Left forelimb (tissue), 1 donor: ENCODE measurements at regions not wholly inside any gene's neighbourhood (a gene's known extent, or its start where the extent isn't known, plus 50 kb on each side); places are given as distances from the start of the nearest gene placed in this dataset.
"Not testable (repeated sequence)": the region's sequence is repeated elsewhere in the genome, so short reads cannot be mapped to it uniquely, and the experiment has no call there.

ENCODE experiments used
- DNase-seq: peaks from one replicate; pipeline ENCODE4 v3.0.0-alpha.2; 2018; ENCODE audit warnings: low spot score

DNA sequence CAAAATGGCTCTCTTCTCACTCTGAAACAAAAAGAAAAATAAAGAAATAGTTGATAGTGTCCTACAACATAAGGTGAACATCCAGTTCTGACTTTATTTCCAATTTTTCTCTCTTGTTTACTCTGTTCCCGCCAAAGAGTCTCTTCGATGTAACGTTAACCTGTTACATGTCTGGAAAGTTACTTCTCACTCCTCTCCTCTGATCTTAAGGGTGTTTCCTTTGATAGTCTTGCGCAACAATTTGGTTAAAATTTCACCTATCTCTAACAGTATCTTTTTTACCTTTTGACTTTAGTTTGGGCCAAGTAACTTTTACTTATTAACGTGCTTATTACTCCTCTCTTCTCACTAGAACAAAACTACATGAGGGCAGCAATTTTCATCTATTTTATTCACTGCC lies 1450.2 kb downstream of the BRINP3 start:
- no peak for DNase-seq

DNA sequence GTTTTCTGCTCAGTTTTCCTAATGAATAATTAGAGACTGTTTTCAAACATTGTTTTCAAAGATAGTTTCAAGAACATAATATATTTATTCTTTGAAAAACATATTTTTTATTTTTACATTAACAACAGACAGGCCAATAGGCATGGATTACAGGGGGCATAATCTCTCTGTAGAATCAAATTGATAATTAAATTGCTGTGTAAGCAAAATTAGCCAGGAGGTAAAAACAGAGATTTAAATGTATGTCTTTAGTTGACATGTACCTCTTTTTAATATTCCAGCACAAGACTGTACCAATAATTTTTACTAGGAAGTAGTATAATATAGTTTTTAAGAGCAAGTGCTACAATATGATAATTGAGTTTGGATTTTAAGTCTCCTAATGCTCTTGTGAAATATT lies 1444.5 kb downstream of the BRINP3 start:
- no peak for DNase-seq

DNA sequence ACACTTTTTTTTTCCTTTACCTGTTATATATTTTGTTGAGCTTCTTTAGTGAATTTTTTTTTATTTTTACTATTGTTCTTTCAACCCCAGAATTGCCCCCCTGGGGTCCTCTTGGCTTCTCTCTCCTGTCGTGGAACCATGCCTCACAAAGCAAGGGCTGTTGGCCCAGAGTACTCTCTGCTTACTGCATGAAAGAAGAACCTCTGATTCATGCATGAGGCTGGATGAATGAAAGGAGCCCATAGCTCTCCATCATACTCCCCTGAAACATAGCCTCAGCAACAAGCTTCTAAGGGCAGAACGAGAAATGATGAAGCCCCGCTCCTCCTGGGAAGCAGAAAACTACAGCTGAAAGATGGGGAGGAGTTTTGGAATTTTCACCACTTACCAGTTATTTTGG lies 1441.0 kb downstream of the BRINP3 start:
- no peak for DNase-seq

DNA sequence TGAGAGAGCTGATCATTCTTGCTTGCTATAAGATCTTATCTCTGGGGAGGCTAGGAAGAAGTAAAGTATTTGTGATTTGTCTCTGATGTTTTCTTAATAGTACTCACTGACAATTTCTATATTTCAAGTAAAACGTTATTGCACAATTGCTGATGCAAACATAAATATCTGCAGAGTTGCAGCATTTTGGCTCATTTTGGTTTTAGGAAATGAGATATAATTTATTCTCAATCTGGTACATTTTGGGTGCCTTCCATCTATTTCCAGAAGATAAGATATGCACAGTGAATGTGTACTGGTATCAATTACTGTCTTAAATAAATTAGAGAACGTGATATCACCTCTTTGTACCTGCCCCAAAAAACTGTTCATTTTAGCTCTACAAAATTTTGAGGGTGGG lies 1431.5 kb downstream of the BRINP3 start:
- no peak for DNase-seq

DNA sequence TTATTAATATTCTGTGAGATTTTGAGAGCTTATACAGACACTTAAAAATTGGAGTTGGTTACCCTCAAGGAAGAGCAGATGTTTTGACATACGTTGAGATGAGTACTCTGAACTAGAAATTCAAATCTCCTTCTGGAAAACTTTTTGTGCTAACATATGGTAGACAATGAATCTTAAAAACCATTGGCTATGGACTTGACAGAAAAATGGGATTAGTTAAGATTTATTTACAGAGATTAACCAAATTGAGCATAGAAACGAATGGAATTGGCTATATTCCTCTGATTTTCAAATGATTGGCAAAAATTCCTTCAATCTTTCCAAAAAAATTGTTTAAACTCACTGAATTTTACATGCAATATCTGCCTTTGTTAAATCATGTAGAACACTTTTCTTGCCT lies 1392.9 kb downstream of the BRINP3 start:
- no peak for DNase-seq

DNA sequence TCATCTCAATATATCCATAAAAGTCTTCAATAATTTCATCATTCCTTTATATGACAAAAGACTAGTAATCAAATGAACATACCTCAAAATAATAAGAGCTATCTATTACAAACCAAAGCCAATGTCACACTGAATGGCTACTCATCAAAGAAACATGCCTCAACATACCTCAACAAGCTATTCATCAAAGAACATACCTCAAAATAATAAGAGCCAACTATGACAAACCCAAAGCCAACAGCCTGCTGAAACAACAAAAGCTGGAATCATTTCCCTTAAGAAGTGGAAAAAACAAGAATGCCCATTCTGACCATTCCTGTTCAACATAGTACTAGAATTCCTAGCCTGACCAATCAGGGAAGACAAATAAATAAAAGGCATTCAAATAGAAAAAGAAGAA lies 1373.7 kb downstream of the BRINP3 start:
- DNase-seq = no peak

DNA sequence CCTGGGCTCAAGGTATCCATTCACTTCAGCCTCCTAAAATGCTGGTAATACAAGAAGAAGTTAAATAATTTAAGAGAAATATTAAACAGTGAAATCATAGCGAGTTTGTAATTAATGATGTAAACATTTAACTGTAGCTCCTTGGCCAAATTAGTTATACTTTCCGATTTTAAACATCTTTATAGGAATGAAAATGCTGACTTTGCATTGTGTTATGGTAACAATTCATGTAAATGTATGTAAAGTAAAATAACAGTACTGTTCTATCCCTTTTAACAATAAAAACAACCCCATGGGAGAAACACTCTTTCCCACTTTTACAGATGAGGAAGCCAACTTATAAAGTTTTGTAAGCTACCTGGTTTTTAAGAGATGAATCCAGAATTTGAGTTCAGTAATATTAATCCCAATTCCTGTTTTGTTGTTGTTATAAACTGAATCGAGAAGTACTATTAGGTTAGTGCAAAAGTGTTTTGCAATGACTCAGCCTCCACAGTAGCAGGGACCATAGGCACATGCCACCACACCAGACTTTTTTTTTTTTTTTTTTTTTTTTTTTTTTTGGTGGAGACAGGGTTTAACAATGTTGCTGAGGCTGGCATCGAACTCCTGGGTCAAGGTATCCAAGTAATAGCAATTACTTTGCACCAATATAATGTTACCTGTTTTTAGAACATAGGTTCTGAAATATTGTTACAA lies 1360.4 kb downstream of the BRINP3 start:
- no peak for DNase-seq

DNA sequence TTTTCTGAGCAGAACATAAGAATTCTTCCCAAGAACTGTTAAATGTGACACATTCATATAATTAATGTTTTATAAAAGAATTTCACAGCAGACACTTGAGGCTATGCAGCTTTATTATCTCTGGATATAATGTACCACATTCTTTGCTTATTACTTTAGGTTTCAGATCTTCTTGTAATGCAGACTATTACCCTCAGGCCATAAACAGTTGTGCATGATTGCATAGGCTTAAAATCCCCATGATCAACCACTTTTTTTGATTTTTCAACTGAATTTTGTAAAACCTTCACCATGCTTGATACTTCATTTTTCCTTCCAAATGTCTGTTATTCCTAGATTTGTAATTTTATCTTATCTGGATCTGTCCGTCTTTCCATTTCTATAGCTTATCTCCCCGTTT lies 1355.7 kb downstream of the BRINP3 start:
- DNase-seq = no peak

DNA sequence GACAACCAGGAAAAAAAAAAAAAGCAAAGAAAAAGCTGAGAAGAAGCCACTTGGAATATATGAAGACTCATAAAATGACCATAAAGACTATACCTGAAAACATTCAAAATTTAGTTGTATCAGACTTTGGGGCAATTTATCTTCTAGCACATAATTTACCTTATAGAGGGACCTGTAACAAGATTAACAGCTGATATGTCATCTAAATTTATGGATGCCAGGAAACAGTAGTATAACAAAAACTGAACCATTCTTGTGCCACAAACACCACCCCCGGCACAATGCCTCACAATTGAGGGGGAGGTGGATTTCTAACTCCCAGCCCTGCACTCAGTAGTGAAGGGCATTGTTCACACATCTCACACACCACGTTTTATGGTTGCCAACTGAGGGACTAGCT lies 1352.0 kb downstream of the BRINP3 start:
- DNase-seq = no peak

DNA sequence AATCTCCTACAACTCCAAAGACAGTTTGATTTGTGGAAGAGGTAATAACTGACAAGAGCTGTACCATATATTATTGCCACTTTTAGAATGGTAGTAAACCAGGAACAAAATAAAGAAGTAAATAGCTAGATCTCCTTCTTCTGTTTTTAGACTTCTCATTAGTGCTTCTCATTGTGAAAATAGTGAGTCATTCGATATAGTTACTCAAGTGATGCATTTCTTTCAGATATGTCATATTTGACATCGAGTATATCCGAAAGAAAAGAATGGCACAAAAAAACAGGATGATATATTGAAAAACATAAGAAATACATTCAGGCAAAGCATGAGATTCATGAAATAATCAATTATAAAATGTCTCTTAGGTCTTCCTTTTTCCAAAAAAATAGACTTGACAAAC lies 1346.1 kb downstream of the BRINP3 start:
- DNase-seq = no peak

DNA sequence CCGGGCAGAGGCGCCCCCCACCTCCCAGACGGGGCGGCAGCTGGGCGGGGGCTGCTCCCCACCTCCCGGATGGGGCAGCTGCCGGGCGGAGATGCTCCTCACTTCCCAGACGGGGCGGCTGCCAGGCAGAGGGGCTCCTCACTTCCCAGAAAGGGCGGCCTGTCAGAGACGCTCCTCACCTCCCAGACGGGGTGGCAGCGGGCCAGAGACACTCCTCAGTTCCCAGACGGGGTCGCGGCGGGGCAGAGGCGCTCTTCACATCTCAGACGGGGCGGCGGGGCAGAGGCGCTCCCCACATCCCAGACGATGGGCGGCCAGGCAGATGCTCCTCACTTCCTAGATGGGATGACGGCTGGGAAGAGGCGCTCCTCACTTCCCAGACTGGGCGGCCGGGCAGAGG lies 1337.9 kb downstream of the BRINP3 start:
- DNase-seq = not testable (repeated sequence)

DNA sequence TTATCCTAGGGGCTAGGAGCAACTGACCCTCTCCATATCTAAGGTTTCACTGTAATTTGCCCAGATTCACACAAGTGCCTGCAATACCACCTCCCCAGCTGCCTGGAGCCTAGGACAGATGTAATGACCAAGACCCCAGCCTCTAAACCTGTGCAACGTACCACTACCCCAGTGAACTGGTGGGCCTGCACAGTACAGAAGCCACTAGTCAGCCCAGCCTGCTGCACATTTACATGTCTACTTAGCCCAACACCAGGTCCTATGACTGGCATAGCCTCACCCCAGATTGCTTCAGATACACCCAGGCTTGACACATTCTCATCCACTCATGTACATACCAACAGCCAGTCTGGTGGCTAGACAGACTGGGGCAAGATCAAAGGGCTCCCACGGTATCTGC lies 1336.6 kb downstream of the BRINP3 start:
- DNase-seq = no peak

DNA sequence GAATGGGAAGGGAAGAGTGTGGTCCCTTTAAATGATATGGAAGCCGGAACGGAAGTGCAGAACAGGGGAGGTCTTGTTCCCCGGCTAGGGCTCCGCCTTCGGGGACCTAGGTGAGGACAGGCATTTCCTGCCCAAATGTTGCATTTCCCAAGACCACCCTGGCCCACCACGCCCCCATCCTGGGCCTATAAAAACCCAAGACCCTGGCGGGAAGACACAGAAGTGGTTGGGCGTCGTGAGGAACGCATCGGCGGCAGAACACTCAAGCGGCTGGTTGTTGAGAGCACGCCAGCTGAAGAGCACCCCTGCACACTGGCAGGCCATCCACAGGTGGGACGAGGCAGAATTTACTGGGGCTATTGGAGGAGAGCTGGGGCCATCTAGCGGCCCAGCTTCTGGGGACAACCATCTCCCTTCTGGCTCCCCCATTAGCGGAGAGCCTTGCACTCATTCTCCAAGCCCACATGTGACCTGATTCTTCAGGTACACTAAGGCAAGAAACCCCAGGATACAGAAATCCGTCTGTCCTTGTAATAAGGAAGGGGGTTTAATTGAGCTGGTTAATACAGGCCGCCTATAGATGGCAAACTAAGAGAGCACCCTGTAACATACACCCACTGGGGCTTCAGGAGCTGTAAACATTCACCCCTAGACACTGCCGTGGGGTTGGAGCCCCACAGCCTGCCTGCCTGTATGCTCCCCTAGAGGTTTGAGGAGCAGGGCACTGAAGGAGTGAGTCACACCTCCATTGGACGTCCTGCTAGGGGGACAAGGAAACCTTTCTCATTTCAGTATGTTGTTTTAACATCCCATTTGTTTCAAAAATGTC lies 1327.9 kb downstream of the BRINP3 start:
- DNase-seq = no peak

DNA sequence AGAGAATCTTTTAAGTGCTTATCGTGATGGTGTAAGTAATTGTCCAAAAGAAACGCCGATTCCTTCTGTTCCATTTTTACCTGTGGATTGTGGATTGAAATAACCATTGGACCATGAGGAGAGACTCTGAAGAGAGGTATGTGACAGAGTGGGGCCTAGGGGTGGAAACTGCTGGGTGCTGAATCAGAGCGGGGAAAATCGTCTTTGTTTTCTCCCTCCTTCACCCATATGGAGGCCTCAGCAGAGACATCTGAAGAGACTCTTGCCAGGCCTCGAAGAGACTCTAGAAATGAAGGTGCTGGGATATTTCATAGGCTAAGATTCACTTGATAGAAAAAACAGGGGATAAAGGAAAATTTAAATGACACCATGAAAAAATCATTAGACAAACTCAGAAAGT lies 1327.0 kb downstream of the BRINP3 start:
- no peak for DNase-seq

DNA sequence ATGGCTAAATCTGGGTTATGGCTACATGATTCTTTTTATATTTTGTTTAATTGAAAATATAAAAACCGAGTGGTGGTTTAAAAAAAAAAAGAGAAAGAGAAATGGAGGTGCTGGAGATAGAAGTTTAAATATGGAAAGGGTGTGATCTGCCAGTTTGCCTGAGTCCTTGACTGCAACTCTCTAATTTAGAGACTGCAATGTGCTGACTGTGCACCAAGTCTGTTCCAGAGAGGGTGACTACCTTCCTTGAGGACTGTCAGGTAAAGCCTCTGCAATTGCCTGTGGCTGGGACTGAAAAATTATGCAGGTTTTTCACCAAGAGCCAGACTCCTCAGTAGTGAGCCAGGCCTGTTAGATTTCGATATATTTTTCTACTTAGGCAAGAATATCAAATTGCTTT lies 1326.3 kb downstream of the BRINP3 start:
- DNase-seq = no peak

DNA sequence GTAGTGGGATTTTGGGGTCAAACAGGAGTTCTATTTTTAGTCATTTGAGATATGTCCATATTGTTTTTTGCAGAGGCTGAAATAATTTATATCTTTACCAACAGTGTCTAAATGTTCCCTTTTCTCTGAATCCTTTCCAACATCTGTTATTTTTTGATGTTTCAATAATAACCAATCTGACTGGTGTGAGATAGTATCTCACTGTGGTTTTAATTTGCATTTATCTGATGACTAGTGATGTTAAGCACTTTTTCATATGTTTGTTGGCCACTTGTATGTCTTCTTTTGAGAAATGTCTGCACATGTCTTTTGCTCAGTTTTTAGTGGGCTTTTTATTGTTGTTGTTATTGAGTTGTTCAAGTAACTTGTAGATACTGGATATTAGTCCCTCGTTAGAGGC lies 1325.0 kb downstream of the BRINP3 start:
- no peak for DNase-seq

DNA sequence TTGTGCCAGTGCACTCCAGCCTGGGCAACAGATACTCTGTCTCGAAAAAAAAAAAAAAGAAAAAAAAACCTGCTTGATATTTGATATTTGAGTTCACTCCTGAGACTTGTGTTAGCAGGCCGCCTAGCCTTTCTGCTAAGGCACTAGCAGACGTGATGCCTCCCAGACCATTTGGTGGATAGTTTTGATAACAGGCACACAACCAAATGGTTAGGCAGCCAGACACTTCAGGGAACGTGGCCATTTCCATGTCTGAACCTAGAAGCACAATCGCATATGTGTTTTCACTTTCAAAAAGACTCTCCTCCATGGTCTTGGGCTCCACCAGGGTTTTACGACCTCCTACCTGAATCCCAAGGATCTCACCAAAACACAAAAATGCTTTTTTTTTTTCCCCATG lies 1319.5 kb downstream of the BRINP3 start:
- DNase-seq = no peak

DNA sequence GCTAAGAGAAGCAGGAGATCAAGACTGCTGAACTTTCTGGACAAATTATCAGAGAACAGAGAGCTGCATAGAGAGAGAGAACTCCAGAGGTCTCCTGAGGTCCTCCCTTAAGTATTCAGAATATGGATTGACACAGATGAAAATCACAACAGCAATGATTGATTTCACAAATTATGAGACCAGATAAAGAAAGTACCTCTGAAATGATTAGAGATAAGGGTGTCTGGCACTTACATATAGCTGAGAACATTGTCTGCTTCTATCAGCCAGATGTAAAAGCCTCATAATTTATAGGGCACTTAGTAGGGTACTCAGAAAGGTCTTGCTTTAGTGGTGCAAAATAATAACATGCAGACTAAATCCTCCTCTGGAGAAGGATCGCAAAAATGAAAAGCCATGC lies 1301.8 kb downstream of the BRINP3 start:
- no peak for DNase-seq

DNA sequence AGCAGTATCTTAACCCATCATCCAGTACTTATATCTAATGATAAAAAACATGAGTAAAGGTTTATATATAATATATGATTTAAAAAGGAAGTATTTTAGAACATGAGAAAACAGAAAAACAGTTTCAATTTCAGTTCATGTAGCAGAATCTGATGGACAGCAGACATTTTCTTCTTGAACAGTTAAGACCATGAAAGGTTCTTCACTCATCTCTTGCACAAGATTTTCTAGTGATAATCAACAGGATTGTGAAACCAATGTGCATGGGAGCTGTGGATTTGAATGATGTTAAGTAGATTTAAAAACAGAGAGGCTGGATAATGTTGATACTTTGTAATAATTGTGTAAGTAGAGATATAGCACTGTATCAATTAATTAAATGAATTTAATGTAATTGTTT lies 1297.6 kb downstream of the BRINP3 start:
- no peak for DNase-seq

DNA sequence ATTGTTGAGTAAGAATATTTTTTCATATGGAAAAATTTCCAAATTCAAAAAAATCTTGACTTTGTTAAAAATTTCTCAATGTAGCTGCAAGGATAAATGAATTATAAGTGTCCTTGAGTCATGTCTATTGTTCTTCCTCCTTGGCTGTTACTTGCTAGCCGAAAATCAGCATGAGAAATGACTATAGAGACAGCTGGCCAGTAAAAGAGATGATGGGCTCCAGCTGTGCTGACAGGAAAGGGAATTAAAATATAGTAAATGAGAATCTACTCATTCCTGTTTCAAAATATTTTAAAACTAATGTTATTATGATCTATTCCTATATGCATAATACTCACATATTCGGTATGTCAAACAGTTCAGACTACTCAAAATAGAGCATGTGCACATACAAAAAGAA lies 1292.6 kb downstream of the BRINP3 start:
- DNase-seq = no peak

DNA sequence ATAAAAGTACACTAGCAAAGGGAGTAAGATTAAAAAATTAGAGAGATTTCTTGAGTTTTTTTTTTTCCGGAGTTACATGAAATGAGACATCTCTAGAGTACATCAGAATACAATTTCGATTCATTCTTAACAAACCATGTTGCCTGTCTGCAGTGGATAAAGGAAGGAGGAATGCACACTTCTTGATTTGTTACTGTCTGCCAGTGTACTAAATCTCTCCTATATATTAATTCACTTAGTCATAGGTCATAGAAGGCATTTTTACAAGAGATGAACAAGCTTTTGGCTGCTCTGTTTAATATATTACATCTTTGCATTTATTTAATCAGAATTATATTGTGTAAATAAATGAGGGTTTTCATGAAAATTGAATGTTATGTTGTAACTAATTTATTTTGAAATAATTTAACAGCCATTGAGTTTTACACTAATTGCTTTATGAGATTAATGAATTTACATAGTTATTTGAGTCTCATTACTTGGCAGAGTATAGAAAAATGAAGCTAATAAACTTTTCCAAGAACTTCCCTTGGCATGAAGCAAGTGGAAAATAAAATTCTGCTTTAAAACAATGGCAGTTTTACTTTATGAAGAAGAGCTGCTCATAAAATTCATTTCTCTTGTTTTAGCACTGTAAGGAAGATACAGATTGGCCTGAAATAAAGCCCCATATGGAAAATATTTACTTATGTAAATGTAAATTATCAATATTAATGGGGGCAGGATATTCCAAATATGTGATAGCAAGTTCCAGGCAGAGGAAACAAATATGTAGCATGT lies 1284.7 kb downstream of the BRINP3 start:
- DNase-seq = no peak

DNA sequence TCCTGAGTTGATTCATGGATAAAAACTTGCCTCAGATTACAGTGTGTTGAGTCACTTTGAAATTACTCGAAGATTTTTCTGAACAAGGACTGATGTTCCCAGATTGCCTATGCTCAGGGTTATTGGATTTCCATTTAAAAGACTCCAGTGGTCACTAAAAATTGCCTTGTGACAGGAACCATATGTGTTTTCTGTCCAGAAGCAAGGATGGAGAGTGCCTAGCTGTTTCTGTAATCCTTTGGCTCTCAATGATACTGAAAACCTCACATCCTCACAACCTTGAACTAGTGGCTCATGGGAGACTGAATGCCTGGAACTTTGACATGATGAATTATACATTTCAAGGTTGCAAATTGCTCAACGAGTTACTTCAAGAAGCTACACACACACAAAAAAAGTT lies 1271.8 kb downstream of the BRINP3 start:
- DNase-seq = no peak

DNA sequence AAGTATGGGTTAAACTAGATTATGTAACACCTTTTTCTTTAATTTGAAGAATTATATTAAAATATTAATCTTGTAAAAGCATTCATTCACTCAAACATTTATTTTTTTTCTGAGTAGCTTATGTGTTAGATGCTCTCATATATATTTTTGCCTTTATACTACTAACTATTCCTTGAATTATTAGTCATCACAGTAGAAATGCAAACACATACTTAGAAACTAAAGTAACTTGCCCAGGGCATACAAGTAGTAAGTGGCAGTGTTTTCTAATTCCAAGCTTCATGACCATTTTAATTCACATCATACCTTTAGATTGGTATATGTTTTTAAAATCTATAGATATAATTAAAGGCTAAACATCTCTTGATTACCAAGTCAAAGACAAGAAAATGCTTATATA lies 1271.0 kb downstream of the BRINP3 start:
- DNase-seq = no peak
